Upper lobe of left lung (tissue), 4 donors: ENCODE measurements at regions not wholly inside any gene's neighbourhood (a gene's known extent, or its start where the extent isn't known, plus 50 kb on each side); places are given as distances from the start of the nearest gene placed in this dataset.

Experiments
- CTCF ChIP-seq, 6 experiments: fragments of 450-650 bp in 4 of 6; fragments of 200-600 bp in 2 of 6; sonication (generic) in 2 of 6; IDR thresholded peaks; one replicate each; pipeline ENCODE4 v1.5.1; 2016 to 2019; ENCODE audit warnings: antibody characterized with exemption in 6 of 6
- EP300 ChIP-seq, 4 donors: sonication (generic); formaldehyde crosslinking; IDR thresholded peaks; one replicate each; pipeline ENCODE4 v1.5.1; 2017; ENCODE audit warnings: antibody characterized with exemption in 4 of 4, control low read depth in 2 of 4
- POLR2A ChIP-seq, 4 donors: fragments of 450-650 bp; IDR thresholded peaks; one replicate each; pipeline ENCODE4 v1.5.1; 2016 to 2017; ENCODE audit warnings: antibody characterized with exemption in 4 of 4, mild to moderate bottlenecking in 2 of 4
- POLR2AphosphoS5 ChIP-seq, 2 donors: sonication (generic); formaldehyde crosslinking; IDR thresholded peaks; one replicate each; pipeline ENCODE4 v1.5.1; 2017; ENCODE audit warnings: antibody characterized with exemption in 2 of 2

GRCh38 chr2:160582490-160583145, 89.0 kb upstream of the RBMS1 start:
- TF ChIP-seq POLR2AphosphoS5 (IDR thresholded peaks at IDR 0.05) (no peak), POLR2A (IDR thresholded peaks at IDR 0.05) (no peak), CTCF (IDR thresholded peaks at IDR 0.05) (no peak), EP300 (IDR thresholded peaks at IDR 0.05) (no peak)
